GM23338 (cell line): ENCODE measurements at regions not wholly inside any gene's neighbourhood (a gene's known extent, or its start where the extent isn't known, plus 50 kb on each side); places are given as distances from the start of the nearest gene placed in this dataset.

ENCODE experiments used
- CREB1 ChIP-seq: fragments of 250-450 bp; sonication (Bioruptor Pico); IDR thresholded peaks from 2 replicates; pipeline ENCODE4 v1.5.0; 2020; ENCODE audit warnings: low read depth, mild to moderate bottlenecking, moderate library complexity
- EZH2 ChIP-seq: fragments of 200-600 bp; sonication (generic); IDR thresholded peaks from one replicate; pipeline ENCODE4 v1.8.0; 2017; ENCODE audit warnings: antibody characterized with exemption, mild to moderate bottlenecking, low read depth; ENCODE audit not compliant: unreplicated experiment
- EZH2phosphoT487 ChIP-seq: fragments of 200-600 bp; sonication (generic); IDR thresholded peaks from one replicate; pipeline ENCODE4 v1.8.1; 2018; ENCODE audit warnings: antibody characterized with exemption; ENCODE audit not compliant: unreplicated experiment
- NANOG ChIP-seq: IDR thresholded peaks from 2 replicates; pipeline ENCODE4 v1.6.1; 2016; ENCODE audit warnings: antibody characterized with exemption, borderline replicate concordance
- STAT1 ChIP-seq: IDR thresholded peaks from one replicate; pipeline ENCODE4 v1.6.1; 2016; ENCODE audit warnings: antibody characterized with exemption; ENCODE audit not compliant: unreplicated experiment
- ZNF331 ChIP-seq: fragments of 250-450 bp; sonication (Bioruptor Pico); IDR thresholded peaks from 2 replicates; pipeline ENCODE4 v1.5.0; 2020; ENCODE audit warnings: low read depth, mild to moderate bottlenecking, moderate library complexity
- TF ChIP-seq, protein P1 (sequence below): fragments of 250-450 bp; sonication (Bioruptor Pico); IDR thresholded peaks from 2 replicates; pipeline ENCODE4 v1.5.0; 2020; ENCODE audit warnings: mild to moderate bottlenecking, moderate library complexity
- TF ChIP-seq, protein P2 (sequence below), 2 experiments: fragments of 200-600 bp in 1 of 2; sonication (generic) in 1 of 2; conservative IDR thresholded peaks; 2 replicates each; pipeline versions ENCODE4 v1.5.1 to v1.6.1; 2016 to 2017; ENCODE audit warnings: antibody characterized with exemption in 2 of 2, low read depth in 2 of 2, mild to moderate bottlenecking in 2 of 2, moderate library complexity in 1 of 2

DNA sequence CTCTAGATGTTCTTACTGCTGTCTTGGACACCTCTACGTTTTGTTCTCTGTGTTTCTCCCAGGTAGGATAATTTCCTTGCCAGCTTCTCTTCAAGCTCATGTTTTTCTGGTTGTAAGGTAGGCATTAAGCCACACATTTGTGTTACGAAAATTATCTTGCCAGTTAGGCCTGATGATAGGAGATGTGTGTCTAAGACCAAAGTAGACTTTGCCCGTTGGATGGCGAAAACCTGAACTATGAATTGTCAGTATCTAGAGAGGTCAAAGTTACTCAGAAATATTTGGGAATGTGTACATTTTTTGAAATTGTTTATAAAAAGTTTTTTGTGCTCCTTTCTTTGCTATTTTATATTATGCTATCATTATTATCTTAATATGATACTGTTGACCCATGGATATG, 72.8 kb downstream of the FHIP1A start (continued):
- TF ChIP-seq, protein P1, sequence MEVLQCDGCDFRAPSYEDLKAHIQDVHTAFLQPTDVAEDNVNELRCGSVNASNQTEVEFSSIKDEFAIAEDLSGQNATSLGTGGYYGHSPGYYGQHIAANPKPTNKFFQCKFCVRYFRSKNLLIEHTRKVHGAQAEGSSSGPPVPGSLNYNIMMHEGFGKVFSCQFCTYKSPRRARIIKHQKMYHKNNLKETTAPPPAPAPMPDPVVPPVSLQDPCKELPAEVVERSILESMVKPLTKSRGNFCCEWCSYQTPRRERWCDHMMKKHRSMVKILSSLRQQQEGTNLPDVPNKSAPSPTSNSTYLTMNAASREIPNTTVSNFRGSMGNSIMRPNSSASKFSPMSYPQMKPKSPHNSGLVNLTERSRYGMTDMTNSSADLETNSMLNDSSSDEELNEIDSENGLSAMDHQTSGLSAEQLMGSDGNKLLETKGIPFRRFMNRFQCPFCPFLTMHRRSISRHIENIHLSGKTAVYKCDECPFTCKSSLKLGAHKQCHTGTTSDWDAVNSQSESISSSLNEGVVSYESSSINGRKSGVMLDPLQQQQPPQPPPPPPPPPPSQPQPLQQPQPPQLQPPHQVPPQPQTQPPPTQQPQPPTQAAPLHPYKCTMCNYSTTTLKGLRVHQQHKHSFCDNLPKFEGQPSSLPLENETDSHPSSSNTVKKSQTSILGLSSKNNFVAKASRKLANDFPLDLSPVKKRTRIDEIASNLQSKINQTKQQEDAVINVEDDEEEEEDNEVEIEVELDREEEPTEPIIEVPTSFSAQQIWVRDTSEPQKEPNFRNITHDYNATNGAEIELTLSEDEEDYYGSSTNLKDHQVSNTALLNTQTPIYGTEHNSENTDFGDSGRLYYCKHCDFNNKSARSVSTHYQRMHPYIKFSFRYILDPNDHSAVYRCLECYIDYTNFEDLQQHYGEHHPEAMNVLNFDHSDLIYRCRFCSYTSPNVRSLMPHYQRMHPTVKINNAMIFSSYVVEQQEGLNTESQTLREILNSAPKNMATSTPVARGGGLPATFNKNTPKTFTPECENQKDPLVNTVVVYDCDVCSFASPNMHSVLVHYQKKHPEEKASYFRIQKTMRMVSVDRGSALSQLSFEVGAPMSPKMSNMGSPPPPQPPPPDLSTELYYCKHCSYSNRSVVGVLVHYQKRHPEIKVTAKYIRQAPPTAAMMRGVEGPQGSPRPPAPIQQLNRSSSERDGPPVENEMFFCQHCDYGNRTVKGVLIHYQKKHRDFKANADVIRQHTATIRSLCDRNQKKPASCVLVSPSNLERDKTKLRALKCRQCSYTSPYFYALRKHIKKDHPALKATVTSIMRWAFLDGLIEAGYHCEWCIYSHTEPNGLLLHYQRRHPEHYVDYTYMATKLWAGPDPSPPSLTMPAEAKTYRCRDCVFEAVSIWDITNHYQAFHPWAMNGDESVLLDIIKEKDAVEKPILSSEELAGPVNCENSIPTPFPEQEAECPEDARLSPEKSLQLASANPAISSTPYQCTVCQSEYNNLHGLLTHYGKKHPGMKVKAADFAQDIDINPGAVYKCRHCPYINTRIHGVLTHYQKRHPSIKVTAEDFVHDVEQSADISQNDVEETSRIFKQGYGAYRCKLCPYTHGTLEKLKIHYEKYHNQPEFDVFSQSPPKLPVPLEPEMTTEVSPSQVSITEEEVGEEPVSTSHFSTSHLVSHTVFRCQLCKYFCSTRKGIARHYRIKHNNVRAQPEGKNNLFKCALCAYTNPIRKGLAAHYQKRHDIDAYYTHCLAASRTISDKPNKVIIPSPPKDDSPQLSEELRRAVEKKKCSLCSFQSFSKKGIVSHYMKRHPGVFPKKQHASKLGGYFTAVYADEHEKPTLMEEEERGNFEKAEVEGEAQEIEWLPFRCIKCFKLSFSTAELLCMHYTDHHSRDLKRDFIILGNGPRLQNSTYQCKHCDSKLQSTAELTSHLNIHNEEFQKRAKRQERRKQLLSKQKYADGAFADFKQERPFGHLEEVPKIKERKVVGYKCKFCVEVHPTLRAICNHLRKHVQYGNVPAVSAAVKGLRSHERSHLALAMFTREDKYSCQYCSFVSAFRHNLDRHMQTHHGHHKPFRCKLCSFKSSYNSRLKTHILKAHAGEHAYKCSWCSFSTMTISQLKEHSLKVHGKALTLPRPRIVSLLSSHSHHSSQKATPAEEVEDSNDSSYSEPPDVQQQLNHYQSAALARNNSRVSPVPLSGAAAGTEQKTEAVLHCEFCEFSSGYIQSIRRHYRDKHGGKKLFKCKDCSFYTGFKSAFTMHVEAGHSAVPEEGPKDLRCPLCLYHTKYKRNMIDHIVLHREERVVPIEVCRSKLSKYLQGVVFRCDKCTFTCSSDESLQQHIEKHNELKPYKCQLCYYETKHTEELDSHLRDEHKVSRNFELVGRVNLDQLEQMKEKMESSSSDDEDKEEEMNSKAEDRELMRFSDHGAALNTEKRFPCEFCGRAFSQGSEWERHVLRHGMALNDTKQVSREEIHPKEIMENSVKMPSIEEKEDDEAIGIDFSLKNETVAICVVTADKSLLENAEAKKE (CRISPR knock-in tag) = no peak
- TF ChIP-seq STAT1 = no peak
- TF ChIP-seq EZH2phosphoT487 = no peak
- TF ChIP-seq ZNF331 (CRISPR knock-in tag) = no peak
- TF ChIP-seq, protein P2, sequence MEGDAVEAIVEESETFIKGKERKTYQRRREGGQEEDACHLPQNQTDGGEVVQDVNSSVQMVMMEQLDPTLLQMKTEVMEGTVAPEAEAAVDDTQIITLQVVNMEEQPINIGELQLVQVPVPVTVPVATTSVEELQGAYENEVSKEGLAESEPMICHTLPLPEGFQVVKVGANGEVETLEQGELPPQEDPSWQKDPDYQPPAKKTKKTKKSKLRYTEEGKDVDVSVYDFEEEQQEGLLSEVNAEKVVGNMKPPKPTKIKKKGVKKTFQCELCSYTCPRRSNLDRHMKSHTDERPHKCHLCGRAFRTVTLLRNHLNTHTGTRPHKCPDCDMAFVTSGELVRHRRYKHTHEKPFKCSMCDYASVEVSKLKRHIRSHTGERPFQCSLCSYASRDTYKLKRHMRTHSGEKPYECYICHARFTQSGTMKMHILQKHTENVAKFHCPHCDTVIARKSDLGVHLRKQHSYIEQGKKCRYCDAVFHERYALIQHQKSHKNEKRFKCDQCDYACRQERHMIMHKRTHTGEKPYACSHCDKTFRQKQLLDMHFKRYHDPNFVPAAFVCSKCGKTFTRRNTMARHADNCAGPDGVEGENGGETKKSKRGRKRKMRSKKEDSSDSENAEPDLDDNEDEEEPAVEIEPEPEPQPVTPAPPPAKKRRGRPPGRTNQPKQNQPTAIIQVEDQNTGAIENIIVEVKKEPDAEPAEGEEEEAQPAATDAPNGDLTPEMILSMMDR (conservative IDR thresholded peaks at IDR 0.05; ENCODE audit: low read depth in 2 of 2) = no peak
- no peak for TF ChIP-seq EZH2
- no peak for TF ChIP-seq CREB1 (CRISPR knock-in tag)
- TF ChIP-seq NANOG = no peak
